Activated CD8-positive, alpha-beta memory T cell treated with anti-CD3 and anti-CD28 coated beads, Interleukin-2, amount 10 ng/mL, durations not matched to agents 7 days and 5 days (primary cell): ENCODE measurements at regions not wholly inside any gene's neighbourhood (a gene's known extent, or its start where the extent isn't known, plus 50 kb on each side); places are given as distances from the start of the nearest gene placed in this dataset.

ENCODE experiments used
- ATAC-seq: fragments of 150-1000 bp; cut with Tn5 transposase; one replicate; pipeline ENCODE4 v1.10.0; 2021; ENCODE audit warnings: moderate library complexity
- CTCF ChIA-PET: fragments of 350-600 bp; sonication (Branson Sonifier 250); formaldehyde crosslinking; loops from one replicate; lab custom pipeline; 2021; ENCODE audit warnings: antibody characterized with exemption; lab: Charles Lee
- DNase-seq: peaks from one replicate; pipeline ENCODE4 v3.0.0-alpha.2; 2020
- H3K27ac Mint-ChIP-seq: one replicate; pipeline ENCODE4 v1.8.0; 2021; ENCODE audit warnings: mild to moderate bottlenecking, mixed read lengths
- H3K27me3 Mint-ChIP-seq: one replicate; pipeline ENCODE4 v1.8.0; 2021; ENCODE audit warnings: mixed read lengths
- H3K36me3 Mint-ChIP-seq: one replicate; pipeline ENCODE4 v1.8.0; 2021; ENCODE audit warnings: mild to moderate bottlenecking, mixed read lengths
- H3K4me1 Mint-ChIP-seq: one replicate; pipeline ENCODE4 v1.8.0; 2021; ENCODE audit warnings: mixed read lengths
- H3K4me3 Mint-ChIP-seq: one replicate; pipeline ENCODE4 v1.8.0; 2021; ENCODE audit warnings: mild to moderate bottlenecking, moderate library complexity, mixed read lengths
- H3K9me3 Mint-ChIP-seq: one replicate; pipeline ENCODE4 v1.8.0; 2022; ENCODE audit warnings: low read depth, mixed read lengths

GRCh38 chr5:136799806-136800372 lies 434.5 kb upstream of the TRPC7 start:
- Mint-ChIP-seq H3K27ac (no peak overlapping the region), H3K36me3 (no peaks in the 10 kb centered on the region), H3K27me3 (no peaks in the 10 kb centered on the region), H3K4me3 (no peak overlapping the region), H3K9me3 (no peaks in the 10 kb centered on the region), H3K4me1 (no peaks in the 10 kb centered on the region)
- CTCF ChIA-PET, result no interaction called here
- ATAC-seq (no peak), DNase-seq (no peak)

GRCh38 chr5:136793300-136793699 lies 428.0 kb upstream of the TRPC7 start:
- no peaks in the 10 kb centered on the region for H3K36me3 Mint-ChIP-seq
- H3K27ac Mint-ChIP-seq, result no peak overlapping the region
- H3K27me3 Mint-ChIP-seq, result no peaks in the 10 kb centered on the region

GRCh38 chr5:136781464-136781863 lies 416.1 kb upstream of the TRPC7 start:
- H3K27ac Mint-ChIP-seq, result no peak overlapping the region
- CTCF ChIA-PET, result no interaction called here

More at GRCh38 chr5:136793300-136793699, 428.0 kb upstream of the TRPC7 start:
- Mint-ChIP-seq H3K9me3 (peaks cover 3% of the 10 kb centered on the region), H3K4me1 (no peaks in the 10 kb centered on the region), H3K4me3 (no peak overlapping the region)
- no peak for DNase-seq
- no peak for ATAC-seq
- CTCF ChIA-PET, result no interaction called here

DNA sequence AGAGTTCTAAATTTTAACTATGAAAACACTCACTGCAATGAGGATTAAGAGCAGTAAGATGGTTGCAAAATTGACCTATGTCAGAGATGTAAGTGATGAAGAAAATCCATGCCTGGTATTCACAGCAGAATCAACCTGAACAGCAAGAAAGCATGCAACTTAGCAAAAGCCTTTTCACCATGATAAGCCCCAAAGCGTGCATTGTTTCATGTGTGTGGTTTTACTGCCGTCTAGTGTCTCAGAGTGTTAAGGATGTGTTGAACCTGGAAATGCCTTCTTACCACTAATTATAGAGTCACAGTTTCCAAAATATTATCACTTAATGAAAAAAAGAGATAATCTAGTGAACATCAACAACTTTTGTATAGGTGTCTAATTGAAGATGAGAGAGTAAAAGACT lies 415.2 kb upstream of the TRPC7 start:
- no peak overlapping the region for H3K4me3 Mint-ChIP-seq
- no peaks in the 10 kb centered on the region for H3K9me3 Mint-ChIP-seq
- CTCF ChIA-PET, result no interaction called here
- no peaks in the 10 kb centered on the region for H3K27me3 Mint-ChIP-seq
- no peaks in the 10 kb centered on the region for H3K4me1 Mint-ChIP-seq
- ATAC-seq (no peak), DNase-seq (no peak)
- H3K36me3 Mint-ChIP-seq, result no peaks in the 10 kb centered on the region
- no peak overlapping the region for H3K27ac Mint-ChIP-seq

More at GRCh38 chr5:136781464-136781863, 416.1 kb upstream of the TRPC7 start:
- no peaks in the 10 kb centered on the region for H3K4me1 Mint-ChIP-seq
- ATAC-seq, result no peak
- H3K27me3 Mint-ChIP-seq, result no peaks in the 10 kb centered on the region
- DNase-seq, result no peak
- H3K36me3 Mint-ChIP-seq, result no peaks in the 10 kb centered on the region
- no peaks in the 10 kb centered on the region for H3K9me3 Mint-ChIP-seq
- H3K4me3 Mint-ChIP-seq, result no peak overlapping the region

- Mint-ChIP-seq H3K36me3 (no peaks in the 10 kb centered on the region), H3K4me3 (no peak overlapping the region)
- CTCF ChIA-PET, result no interaction called here
These were observed 410.9 kb upstream of the TRPC7 start for GRCh38 chr5:136776022-136776927.

GRCh38 chr5:136772491-136772890 lies 407.1 kb upstream of the TRPC7 start:
- Mint-ChIP-seq H3K4me1 (peaks cover 6% of the 10 kb centered on the region), H3K4me3 (no peak overlapping the region), H3K36me3 (no peaks in the 10 kb centered on the region), H3K27ac (no peak overlapping the region), H3K27me3 (no peaks in the 10 kb centered on the region), H3K9me3 (no peaks in the 10 kb centered on the region)
- DNase-seq, result no peak
- CTCF ChIA-PET, result no interaction called here
- no peak for ATAC-seq

More at GRCh38 chr5:136776022-136776927, 410.9 kb upstream of the TRPC7 start:
- no peak for ATAC-seq
- Mint-ChIP-seq H3K27ac (no peak overlapping the region), H3K4me1 (no peaks in the 10 kb centered on the region), H3K27me3 (no peaks in the 10 kb centered on the region), H3K9me3 (no peaks in the 10 kb centered on the region)
- no peak for DNase-seq

DNA sequence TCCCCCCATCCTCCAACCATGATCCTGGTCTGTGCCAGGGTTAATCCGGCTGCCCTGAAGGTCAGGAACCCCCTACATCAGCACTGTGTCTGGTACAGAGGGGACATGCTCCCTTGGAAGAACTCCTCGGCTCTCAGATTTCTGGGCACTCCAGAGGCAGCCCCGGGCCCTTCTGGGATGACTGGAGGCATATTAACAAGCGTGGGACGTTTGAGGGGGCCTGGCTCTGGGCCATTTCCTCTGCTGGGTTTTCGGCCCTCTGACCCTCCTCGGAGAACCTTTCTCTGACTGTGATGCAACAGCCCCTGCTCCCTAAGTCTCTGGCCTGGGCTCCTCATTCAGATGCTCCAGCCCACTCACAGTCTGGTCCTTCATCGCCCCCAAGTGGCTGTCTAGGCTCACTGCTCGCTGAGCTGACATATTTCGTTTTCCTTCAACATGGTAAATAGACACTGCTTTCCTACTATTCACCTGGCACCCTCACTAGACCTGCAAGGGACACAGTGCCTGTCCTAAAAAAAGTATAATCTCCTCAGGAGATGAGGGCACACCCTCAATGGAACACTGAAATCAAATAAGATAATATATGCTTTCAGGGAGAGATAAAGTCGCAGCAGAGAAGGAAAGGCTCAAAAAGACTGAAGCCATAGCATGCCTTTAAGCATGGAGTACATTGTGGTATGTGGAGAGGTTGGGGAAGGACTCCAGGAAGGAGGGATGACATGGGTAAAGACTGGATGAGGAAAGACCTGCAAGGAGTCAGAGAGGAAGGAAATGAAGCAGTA lies 404.7 kb upstream of the TRPC7 start:
- DNase-seq (peak; percentile 54), ATAC-seq (peak; percentile 51)
- Mint-ChIP-seq H3K27me3 (no peaks in the 10 kb centered on the region), H3K36me3 (no peaks in the 10 kb centered on the region), H3K4me3 (no peak overlapping the region), H3K4me1 (peaks cover 6% of the 10 kb centered on the region), H3K27ac (no peak overlapping the region), H3K9me3 (no peaks in the 10 kb centered on the region)
- CTCF ChIA-PET, result interaction anchor here (0.7 to 2.4 kb wide), 3 partner anchors 38 to 520 kb away, joined by 3 to 11 read pairs (median 8); no protein-coding TSS in a partner anchor

DNA sequence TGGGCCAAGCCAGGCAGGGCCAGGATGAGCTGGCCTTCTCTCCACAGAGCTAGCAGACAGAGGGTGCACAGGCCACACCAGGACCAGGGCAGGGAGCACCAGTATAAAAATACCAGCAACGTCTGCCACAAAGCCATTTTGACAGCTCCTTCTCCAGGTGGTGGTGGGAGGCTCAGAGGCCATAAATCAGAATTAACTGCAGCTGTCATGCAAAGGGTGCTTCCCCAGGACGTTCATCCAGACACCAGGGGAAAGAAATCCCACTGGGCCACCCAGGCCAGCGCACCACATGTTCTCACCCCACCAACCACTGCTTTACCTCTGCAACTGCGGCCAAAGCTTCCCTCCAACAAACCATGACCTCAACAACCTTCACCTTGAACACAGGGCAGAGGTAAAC lies 403.7 kb upstream of the TRPC7 start:
- no peaks in the 10 kb centered on the region for H3K27me3 Mint-ChIP-seq
- peaks cover 6% of the 10 kb centered on the region for H3K4me1 Mint-ChIP-seq
- no peak overlapping the region for H3K27ac Mint-ChIP-seq
- ATAC-seq (no peak), DNase-seq (no peak)
- H3K9me3 Mint-ChIP-seq, result no peaks in the 10 kb centered on the region
- CTCF ChIA-PET, result interaction anchor here (1.3 to 2.4 kb wide), 3 partner anchors 83 to 519 kb away, joined by 3 to 11 read pairs (median 5); no protein-coding TSS in a partner anchor
- H3K4me3 Mint-ChIP-seq, result no peak overlapping the region
- H3K36me3 Mint-ChIP-seq, result no peaks in the 10 kb centered on the region

GRCh38 chr5:136768457-136768856 lies 403.1 kb upstream of the TRPC7 start:
- CTCF ChIA-PET, result interaction anchor here (1.3 to 2.4 kb wide), 3 partner anchors 82 to 519 kb away, joined by 3 to 11 read pairs (median 5); no protein-coding TSS in a partner anchor
- no peak overlapping the region for H3K4me3 Mint-ChIP-seq
- no peak for DNase-seq
- H3K27me3 Mint-ChIP-seq, result no peaks in the 10 kb centered on the region
- peaks cover 6% of the 10 kb centered on the region for H3K4me1 Mint-ChIP-seq
- H3K27ac Mint-ChIP-seq, result no peak overlapping the region
- no peak for ATAC-seq
- H3K36me3 Mint-ChIP-seq, result no peaks in the 10 kb centered on the region
- no peaks in the 10 kb centered on the region for H3K9me3 Mint-ChIP-seq

DNA sequence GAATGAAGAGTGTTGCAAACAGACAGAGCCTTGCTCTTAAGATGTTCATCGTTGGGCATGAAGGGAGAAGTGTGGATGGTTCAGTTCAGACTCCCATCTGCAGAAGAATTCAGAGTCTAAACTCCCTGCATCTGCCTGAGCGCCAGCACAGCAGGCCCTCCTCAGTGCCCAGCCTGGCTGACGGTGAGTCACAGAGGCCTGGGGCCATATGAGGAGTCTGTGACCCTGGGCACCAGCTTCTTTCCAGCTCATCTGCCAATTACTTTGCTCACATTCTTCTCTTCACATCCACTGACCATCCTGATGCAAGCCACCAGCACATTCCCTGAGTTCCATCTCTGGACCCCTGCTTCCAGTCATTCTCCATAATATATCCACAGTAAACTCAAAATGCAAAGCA lies 401.1 kb upstream of the TRPC7 start:
- no peak for ATAC-seq
- no peaks in the 10 kb centered on the region for H3K27me3 Mint-ChIP-seq
- no peak for DNase-seq
- no peak overlapping the region for H3K4me3 Mint-ChIP-seq
- CTCF ChIA-PET, result no interaction called here
- H3K36me3 Mint-ChIP-seq, result no peaks in the 10 kb centered on the region
- H3K27ac Mint-ChIP-seq, result no peak overlapping the region
- no peaks in the 10 kb centered on the region for H3K9me3 Mint-ChIP-seq
- peaks cover 6% of the 10 kb centered on the region for H3K4me1 Mint-ChIP-seq

DNA sequence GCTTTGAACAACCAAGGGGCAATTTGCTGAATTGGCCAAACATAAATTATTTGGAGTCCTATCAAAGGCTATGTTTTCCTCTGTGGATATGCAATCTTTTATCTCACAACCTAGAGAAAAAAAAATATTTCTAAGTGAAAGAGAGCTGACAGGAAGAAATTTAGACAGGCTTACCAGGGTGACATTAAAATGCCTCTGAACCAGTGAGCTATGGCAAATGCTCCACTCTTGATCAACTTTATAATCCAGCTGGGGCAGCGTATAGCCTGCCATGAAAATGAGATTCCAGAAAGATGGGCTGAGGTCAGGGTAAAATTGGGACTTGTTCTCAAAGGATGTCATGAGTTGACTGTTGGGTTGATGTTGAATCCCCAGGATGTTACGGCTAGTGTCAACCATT lies 399.3 kb upstream of the TRPC7 start:
- H3K4me1 Mint-ChIP-seq, result peaks cover 6% of the 10 kb centered on the region
- DNase-seq (no peak), ATAC-seq (no peak)
- H3K9me3 Mint-ChIP-seq, result no peaks in the 10 kb centered on the region
- no peaks in the 10 kb centered on the region for H3K27me3 Mint-ChIP-seq
- no peaks in the 10 kb centered on the region for H3K36me3 Mint-ChIP-seq
- CTCF ChIA-PET, result no interaction called here
- H3K27ac Mint-ChIP-seq, result no peak overlapping the region
- H3K4me3 Mint-ChIP-seq, result no peak overlapping the region

DNA sequence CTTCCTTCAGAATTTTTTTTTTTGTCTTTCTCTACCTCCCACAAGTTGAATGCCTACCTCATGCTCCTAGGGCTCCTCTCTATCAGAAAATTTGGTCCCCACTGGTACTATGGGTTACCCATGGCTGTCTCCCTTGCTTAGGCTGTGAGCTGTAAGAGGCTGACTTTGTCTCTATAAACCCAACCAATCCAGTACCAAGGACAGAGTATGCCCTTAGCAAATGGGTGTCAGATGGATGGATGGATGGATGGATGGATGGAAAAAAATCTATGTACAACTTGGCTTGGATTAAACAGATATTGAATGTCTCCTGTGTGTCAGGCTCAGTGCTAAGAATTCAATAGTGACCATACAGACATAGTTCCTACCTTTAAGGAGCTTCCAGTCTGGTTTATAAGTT lies 398.2 kb upstream of the TRPC7 start:
- CTCF ChIA-PET, result no interaction called here
- no peaks in the 10 kb centered on the region for H3K27me3 Mint-ChIP-seq
- no peak overlapping the region for H3K27ac Mint-ChIP-seq
- no peaks in the 10 kb centered on the region for H3K36me3 Mint-ChIP-seq
- H3K4me1 Mint-ChIP-seq, result peaks cover 2% of the 10 kb centered on the region
- no peaks in the 10 kb centered on the region for H3K9me3 Mint-ChIP-seq
- ATAC-seq, result no peak
- DNase-seq, result no peak
- H3K4me3 Mint-ChIP-seq, result no peak overlapping the region

- ATAC-seq (no peak), DNase-seq (no peak)
- Mint-ChIP-seq H3K4me3 (no peak overlapping the region), H3K27me3 (no peaks in the 10 kb centered on the region), H3K27ac (no peak overlapping the region), H3K9me3 (no peaks in the 10 kb centered on the region), H3K36me3 (no peaks in the 10 kb centered on the region), H3K4me1 (no peaks in the 10 kb centered on the region)
- CTCF ChIA-PET, result no interaction called here
These were observed 388.9 kb upstream of the TRPC7 start for GRCh38 chr5:136754216-136754615.
